HepG2 (cell line): ENCODE measurements at regions not wholly inside any gene's neighbourhood (a gene's known extent, or its start where the extent isn't known, plus 50 kb on each side); places are given as distances from the start of the nearest gene placed in this dataset.

ENCODE experiments used
- DZIP1 ChIP-seq: sonication (generic); formaldehyde crosslinking; IDR thresholded peaks from 2 replicates; pipeline ENCODE4 v1.5.0; 2020; ENCODE audit warnings: mild to moderate bottlenecking, missing genetic modification reagents
- ETV5 ChIP-seq: IDR thresholded peaks from 2 replicates; pipeline ENCODE4 v1.6.1; 2018; ENCODE audit warnings: missing biosample characterization, missing genetic modification reagents, inconsistent platforms, borderline replicate concordance
- HDAC6 ChIP-seq: fragments of 200-600 bp; sonication (generic); IDR thresholded peaks from 2 replicates; pipeline ENCODE4 v1.7.0; 2017; ENCODE audit warnings: mild to moderate bottlenecking, antibody characterized with exemption, low read length, low read depth
- HNRNPK ChIP-seq: fragments of 200-400 bp; formaldehyde crosslinking; IDR thresholded peaks from 2 replicates; pipeline ENCODE4 v1.6.1; 2018; ENCODE audit warnings: low read length, low read depth, moderate library complexity, mild to moderate bottlenecking; ENCODE audit not compliant: poor library complexity, severe bottlenecking
- IRF1 ChIP-seq: sonication (generic); formaldehyde crosslinking; IDR thresholded peaks from 2 replicates; pipeline ENCODE4 v1.4.0; 2020; ENCODE audit warnings: low read depth, mild to moderate bottlenecking, missing genetic modification reagents
- MTF1 ChIP-seq: sonication (generic); formaldehyde crosslinking; IDR thresholded peaks from 2 replicates; pipeline ENCODE4 v1.5.0; 2020; ENCODE audit warnings: missing genetic modification reagents
- MXI1 ChIP-seq: IDR thresholded peaks from 3 replicates; pipeline ENCODE4 v1.6.1; 2012; ENCODE audit warnings: low read depth, low read length, inconsistent platforms, borderline replicate concordance
- ZMYM2 ChIP-seq: sonication (generic); formaldehyde crosslinking; IDR thresholded peaks from 2 replicates; pipeline ENCODE4 v1.8.0; 2022; ENCODE audit warnings: mild to moderate bottlenecking, missing genetic modification reagents
- ZNF34 ChIP-seq: sonication (generic); formaldehyde crosslinking; IDR thresholded peaks from 2 replicates; pipeline ENCODE4 v1.4.0; 2020; ENCODE audit warnings: mild to moderate bottlenecking, missing genetic modification reagents, borderline replicate concordance
- TF ChIP-seq, protein P1 (sequence below): sonication (generic); formaldehyde crosslinking; IDR thresholded peaks from 2 replicates; pipeline ENCODE4 v1.5.1; 2020; ENCODE audit warnings: mild to moderate bottlenecking, missing genetic modification reagents, borderline replicate concordance

DNA sequence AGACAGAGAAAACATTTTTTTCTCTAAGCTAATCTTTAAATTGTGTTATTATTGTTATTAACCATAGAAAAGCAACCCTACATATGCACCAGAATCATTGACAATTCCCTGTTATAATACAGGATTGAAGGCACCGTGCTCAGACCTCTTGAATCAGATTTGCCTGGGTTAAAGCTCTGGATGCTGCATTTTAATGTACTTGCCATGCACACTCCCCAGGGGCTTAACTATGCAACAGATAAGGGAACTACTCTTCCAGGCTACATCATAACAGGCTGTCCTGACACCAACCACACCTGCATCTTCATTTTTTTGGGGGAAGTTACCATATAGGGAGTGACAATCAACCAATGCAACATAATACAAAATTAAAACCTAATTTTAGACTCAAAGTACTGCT, 1187.6 kb upstream of the CDH8 start (continued):
- TF ChIP-seq, protein P1, sequence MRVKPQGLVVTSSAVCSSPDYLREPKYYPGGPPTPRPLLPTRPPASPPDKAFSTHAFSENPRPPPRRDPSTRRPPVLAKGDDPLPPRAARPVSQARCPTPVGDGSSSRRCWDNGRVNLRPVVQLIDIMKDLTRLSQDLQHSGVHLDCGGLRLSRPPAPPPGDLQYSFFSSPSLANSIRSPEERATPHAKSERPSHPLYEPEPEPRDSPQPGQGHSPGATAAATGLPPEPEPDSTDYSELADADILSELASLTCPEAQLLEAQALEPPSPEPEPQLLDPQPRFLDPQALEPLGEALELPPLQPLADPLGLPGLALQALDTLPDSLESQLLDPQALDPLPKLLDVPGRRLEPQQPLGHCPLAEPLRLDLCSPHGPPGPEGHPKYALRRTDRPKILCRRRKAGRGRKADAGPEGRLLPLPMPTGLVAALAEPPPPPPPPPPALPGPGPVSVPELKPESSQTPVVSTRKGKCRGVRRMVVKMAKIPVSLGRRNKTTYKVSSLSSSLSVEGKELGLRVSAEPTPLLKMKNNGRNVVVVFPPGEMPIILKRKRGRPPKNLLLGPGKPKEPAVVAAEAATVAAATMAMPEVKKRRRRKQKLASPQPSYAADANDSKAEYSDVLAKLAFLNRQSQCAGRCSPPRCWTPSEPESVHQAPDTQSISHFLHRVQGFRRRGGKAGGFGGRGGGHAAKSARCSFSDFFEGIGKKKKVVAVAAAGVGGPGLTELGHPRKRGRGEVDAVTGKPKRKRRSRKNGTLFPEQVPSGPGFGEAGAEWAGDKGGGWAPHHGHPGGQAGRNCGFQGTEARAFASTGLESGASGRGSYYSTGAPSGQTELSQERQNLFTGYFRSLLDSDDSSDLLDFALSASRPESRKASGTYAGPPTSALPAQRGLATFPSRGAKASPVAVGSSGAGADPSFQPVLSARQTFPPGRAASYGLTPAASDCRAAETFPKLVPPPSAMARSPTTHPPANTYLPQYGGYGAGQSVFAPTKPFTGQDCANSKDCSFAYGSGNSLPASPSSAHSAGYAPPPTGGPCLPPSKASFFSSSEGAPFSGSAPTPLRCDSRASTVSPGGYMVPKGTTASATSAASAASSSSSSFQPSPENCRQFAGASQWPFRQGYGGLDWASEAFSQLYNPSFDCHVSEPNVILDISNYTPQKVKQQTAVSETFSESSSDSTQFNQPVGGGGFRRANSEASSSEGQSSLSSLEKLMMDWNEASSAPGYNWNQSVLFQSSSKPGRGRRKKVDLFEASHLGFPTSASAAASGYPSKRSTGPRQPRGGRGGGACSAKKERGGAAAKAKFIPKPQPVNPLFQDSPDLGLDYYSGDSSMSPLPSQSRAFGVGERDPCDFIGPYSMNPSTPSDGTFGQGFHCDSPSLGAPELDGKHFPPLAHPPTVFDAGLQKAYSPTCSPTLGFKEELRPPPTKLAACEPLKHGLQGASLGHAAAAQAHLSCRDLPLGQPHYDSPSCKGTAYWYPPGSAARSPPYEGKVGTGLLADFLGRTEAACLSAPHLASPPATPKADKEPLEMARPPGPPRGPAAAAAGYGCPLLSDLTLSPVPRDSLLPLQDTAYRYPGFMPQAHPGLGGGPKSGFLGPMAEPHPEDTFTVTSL (CRISPR knock-in tag), result no peak
- TF ChIP-seq ETV5 (CRISPR knock-in tag) (no peak), DZIP1 (CRISPR knock-in tag) (no peak), MTF1 (CRISPR knock-in tag) (no peak), IRF1 (no peak), ZMYM2 (CRISPR knock-in tag) (no peak), HNRNPK (no peak), HDAC6 (no peak), ZNF34 (CRISPR knock-in tag) (no peak), MXI1 (no peak)
- TF ChIP-seq, all 625 proteins: peak for 0
